Fibroblast of pulmonary artery (primary cell): ENCODE measurements at regions not wholly inside any gene's neighbourhood (a gene's known extent, or its start where the extent isn't known, plus 50 kb on each side); places are given as distances from the start of the nearest gene placed in this dataset.
"Not testable (repeated sequence)": the region's sequence is repeated elsewhere in the genome, so short reads cannot be mapped to it uniquely, and the experiment has no call there.

ENCODE experiments used
- DNase-seq: peaks from one replicate; pipeline ENCODE4 v3.0.0-alpha.2; 2010; ENCODE audit warnings: low read depth
- H3K4me3 ChIP-seq: replicated peaks from 2 replicates; pipeline ENCODE4 v1.5.1; 2011; ENCODE audit warnings: low read depth, mild to moderate bottlenecking, control low read depth, low read length, moderate library complexity
- CTCF ChIP-seq: IDR thresholded peaks from 2 replicates; pipeline ENCODE4 v1.5.1; 2011; ENCODE audit warnings: mild to moderate bottlenecking, control low read depth, low read length, inconsistent platforms; ENCODE audit errors: missing control alignments

DNA sequence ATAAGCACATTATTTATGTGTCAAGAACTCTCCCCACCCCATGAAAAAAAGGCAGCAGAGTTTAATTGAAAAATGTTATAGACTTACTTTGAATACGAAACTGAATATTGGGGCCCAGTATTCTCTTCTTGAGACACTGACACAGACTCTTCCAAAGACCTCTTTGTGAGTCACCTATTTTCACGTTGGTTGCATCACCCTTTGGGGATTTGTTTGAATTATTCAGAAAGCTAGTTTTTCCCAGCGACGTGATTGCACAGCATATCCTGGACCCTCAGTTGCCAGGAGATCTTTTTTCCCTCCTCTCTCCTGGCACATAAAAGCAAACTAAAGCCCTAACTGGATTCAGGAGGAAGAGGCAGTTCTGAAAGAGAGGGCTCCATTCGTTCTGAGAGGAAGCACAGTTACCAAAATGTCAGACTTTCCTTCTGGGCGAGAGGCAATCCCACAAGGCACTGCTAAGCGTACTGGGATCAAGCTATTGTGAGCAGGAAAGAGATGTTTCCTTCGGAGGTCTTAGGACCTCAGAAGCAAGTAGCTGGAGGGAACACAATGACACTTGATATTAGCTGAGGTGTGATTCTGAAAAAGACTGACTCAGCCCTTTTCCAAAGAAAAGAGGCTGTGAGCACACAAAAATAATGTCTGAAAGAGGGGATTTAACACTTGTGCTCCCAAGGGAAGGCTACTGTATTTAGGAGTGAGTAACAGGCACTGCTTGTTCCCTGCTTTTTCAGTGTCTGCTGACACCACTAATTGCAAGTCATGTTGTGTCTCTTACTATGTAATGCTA, 65.8 kb upstream of the CADPS start:
- no peak for DNase-seq
- no peak overlapping the region for H3K4me3 ChIP-seq
- no peak for TF ChIP-seq CTCF

DNA sequence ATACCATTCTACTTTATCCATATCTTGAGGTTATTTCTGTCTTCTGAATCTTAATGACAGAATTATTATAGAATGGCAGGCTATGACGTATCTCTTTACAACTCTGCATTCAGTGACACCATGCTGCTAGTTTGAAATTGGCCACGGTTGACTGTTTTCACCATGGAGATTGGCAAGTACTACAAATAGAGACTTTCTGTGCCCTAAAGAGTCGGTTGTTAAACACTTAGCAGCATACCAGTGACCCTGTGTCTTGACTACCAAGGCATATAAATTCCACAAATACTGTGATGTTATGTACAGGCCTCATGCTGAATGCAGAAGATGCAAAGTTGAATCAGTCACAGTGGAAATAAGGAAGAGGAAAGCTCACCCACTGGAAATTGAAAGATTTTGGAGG, 67.0 kb upstream of the CADPS start:
- no peak overlapping the region for H3K4me3 ChIP-seq
- no peak for DNase-seq
- TF ChIP-seq CTCF: no peak

- no peak for TF ChIP-seq CTCF
- H3K4me3 ChIP-seq: no peak overlapping the region
- no peak for DNase-seq
These were observed 67.5 kb upstream of the CADPS start for GRCh38 chr3:62942764-62943163.

GRCh38 chr3:62948921-62949320, 73.7 kb upstream of the CADPS start:
- DNase-seq: no peak
- TF ChIP-seq CTCF: no peak
- H3K4me3 ChIP-seq: no peak overlapping the region

DNA sequence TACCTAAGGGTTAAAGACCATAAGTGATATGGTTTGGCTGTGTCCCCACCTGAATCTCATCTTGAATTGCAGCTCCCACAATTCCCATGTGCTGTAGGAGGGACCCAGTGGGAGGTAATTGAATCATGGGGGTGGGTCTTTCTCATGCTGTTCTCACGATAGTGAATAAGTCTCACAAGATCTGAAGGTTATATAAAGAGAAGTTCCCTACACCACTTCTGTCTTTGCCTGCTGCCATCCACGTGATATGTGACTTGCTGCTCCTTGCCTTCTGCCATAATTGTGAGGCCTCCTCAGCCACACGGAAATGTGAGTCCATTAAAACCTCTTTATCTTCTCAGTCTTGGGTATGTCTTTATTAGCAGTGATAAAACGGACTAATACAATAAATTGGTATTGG, 75.0 kb upstream of the CADPS start:
- DNase-seq: no peak
- TF ChIP-seq CTCF: no peak
- H3K4me3 ChIP-seq: no peak overlapping the region

DNA sequence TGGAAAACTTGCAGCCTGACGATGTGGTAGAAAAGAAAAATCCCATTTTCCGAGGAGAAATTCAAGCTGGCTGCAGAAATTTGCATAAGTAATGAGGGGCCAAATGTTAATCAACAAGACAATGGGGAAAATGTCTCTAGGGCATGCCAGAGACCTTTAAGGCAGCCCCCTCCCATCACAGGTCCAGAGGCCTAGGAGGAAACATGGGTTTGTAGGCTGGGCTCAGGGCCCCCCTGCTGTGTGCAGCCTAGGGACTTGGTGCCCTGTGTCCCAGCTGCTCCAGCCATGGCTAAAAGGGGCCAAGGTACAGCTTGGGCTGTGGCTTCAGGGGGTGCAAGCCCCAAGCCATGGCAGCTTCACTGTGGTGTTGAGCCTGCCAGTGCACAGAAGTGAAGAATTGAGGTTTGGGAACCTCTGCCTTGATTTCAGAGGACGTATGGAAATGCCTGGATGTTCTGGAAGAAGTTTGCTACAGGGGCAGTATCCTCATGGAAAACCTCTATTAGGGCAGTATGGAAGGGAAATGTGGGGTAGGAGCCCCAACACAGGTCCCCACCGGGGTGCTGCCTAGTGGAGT, 75.9 kb upstream of the CADPS start:
- DNase-seq: no peak
- no peak overlapping the region for H3K4me3 ChIP-seq
- TF ChIP-seq CTCF: no peak

GRCh38 chr3:62951880-62952279, 76.7 kb upstream of the CADPS start:
- H3K4me3 ChIP-seq, DNase-seq: not testable (repeated sequence)
